Activated CD8-positive, alpha-beta T cell treated with anti-CD3 and anti-CD28 coated beads, Interleukin-2, amount 10 ng/mL, durations not matched to agents 7 days and 5 days (primary cell): ENCODE measurements at regions not wholly inside any gene's neighbourhood (a gene's known extent, or its start where the extent isn't known, plus 50 kb on each side); places are given as distances from the start of the nearest gene placed in this dataset.

ENCODE experiments used
- ATAC-seq: fragments of 150-1000 bp; cut with Tn5 transposase; one replicate; pipeline ENCODE4 v1.10.0; 2021; ENCODE audit warnings: moderate library complexity
- CTCF ChIA-PET: fragments of 350-600 bp; sonication (Branson Sonifier 250); formaldehyde crosslinking; loops from one replicate; lab custom pipeline; 2021; ENCODE audit warnings: antibody characterized with exemption; lab: Charles Lee
- POLR2A ChIA-PET: fragments of 350-600 bp; sonication (Branson Sonifier 250); formaldehyde crosslinking; loops from one replicate; lab custom pipeline; 2021; ENCODE audit warnings: antibody characterized with exemption; lab: Charles Lee
- DNase-seq: peaks from one replicate; pipeline ENCODE4 v3.0.0-alpha.2; 2020
- H3K27ac Mint-ChIP-seq: one replicate; pipeline ENCODE4 v1.8.0; 2021; ENCODE audit warnings: mild to moderate bottlenecking, mixed read lengths
- H3K27me3 Mint-ChIP-seq: one replicate; pipeline ENCODE4 v1.8.0; 2021; ENCODE audit warnings: low read depth, mixed read lengths
- H3K36me3 Mint-ChIP-seq: one replicate; pipeline ENCODE4 v1.8.0; 2021; ENCODE audit warnings: low read depth, mixed read lengths
- H3K4me1 Mint-ChIP-seq: one replicate; pipeline ENCODE4 v1.8.0; 2021; ENCODE audit warnings: low read depth, mixed read lengths
- H3K4me3 Mint-ChIP-seq: one replicate; pipeline ENCODE4 v1.8.0; 2021; ENCODE audit warnings: mild to moderate bottlenecking, mixed read lengths
- H3K9me3 Mint-ChIP-seq: one replicate; pipeline ENCODE4 v1.8.0; 2022; ENCODE audit warnings: mixed read lengths; ENCODE audit not compliant: insufficient read depth

DNA sequence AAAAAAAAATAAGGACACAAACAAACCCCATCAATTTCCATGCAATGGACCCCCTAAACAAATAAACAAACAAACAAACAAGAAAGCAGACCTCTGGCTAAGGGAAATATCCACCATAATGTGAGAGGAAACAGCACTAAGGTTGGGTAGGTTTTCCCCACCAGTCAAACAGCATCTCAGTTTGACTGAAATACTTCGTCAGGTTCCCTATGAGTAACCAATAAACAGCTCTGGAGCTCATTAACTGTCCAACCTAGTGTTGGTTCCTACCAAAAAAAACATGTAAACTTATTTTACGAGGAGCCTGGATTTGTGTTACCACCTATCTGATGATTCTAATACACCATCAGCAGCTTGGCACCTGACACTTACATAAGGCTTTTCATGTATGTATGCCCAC, 198.5 kb upstream of the TARS1 start:
- H3K9me3 Mint-ChIP-seq: no peaks in the 10 kb centered on the region
- POLR2A ChIA-PET: no interaction called here
- no peak for DNase-seq
- H3K4me1 Mint-ChIP-seq: peaks cover 25% of the 10 kb centered on the region
- no peaks in the 10 kb centered on the region for H3K27me3 Mint-ChIP-seq
- peak overlapping the region; percentile 5 for H3K4me3 Mint-ChIP-seq
- CTCF ChIA-PET: interaction anchor here (0.6 kb wide), 1 partner anchor 833 kb away, joined by 3 read pairs; no protein-coding TSS in a partner anchor
- peak overlapping the region; percentile 77 for H3K27ac Mint-ChIP-seq
- ATAC-seq: no peak
- no peaks in the 10 kb centered on the region for H3K36me3 Mint-ChIP-seq

DNA sequence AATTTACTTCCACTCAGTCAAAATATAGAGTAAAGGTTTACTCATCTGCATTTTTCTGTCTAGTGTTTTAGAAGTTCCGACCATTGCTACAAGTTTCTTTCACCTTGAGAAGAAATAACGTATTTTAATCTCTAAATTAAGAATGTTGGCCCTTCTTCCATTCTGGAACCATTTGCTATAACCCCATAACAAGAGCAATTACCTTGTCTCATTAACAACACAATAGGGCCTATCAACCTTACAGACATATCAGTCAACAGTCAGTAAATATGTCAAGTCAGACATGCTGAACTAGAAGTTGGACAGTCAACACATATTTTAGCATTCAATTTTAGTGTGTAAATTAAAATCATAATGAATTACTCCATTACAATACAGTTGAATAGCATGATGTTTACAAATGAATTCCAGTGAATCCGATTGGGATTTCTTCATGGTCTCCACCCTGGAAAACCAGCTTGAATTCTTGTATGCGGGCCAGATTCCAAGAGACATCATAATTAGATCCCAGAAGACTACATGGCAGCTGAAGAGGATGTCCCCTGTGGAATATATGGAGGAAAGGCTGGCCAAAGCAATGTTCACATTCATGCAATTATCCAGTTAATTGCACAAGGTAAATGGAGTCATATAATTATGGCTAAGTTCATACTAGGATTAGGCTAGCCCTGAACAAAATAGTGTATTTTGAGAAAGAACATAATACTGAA, 196.2 kb upstream of the TARS1 start:
- no peak overlapping the region for H3K4me3 Mint-ChIP-seq
- ATAC-seq: no peak
- no peaks in the 10 kb centered on the region for H3K27me3 Mint-ChIP-seq
- no peak overlapping the region for H3K27ac Mint-ChIP-seq
- no peak for DNase-seq
- no peaks in the 10 kb centered on the region for H3K9me3 Mint-ChIP-seq
- peaks cover 20% of the 10 kb centered on the region for H3K4me1 Mint-ChIP-seq
- ChIA-PET CTCF (no interaction called here), POLR2A (no interaction called here)
- H3K36me3 Mint-ChIP-seq: no peaks in the 10 kb centered on the region

DNA sequence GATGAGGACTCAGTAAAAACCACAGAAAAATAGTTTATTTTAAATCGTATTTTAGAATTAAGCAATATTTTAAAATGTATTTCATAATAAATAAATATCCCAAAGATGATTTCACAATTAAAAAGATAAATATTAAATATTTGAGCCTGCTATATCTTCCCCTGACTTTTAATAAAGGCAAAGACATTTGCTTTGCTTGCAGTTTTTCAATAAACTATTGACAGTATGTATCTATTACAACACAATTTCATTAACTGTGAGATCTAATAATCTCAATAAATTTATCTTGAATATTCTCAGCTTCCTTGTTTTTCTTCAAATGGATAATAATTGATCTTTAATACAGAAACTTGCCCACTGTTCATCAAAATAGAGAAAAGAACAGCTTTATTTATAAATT, 186.2 kb upstream of the TARS1 start:
- peaks cover 2% of the 10 kb centered on the region for H3K27me3 Mint-ChIP-seq
- H3K4me1 Mint-ChIP-seq: no peaks in the 10 kb centered on the region
- ATAC-seq (no peak), DNase-seq (no peak)
- no peaks in the 10 kb centered on the region for H3K36me3 Mint-ChIP-seq
- H3K9me3 Mint-ChIP-seq: no peaks in the 10 kb centered on the region
- H3K4me3 Mint-ChIP-seq: no peak overlapping the region
- H3K27ac Mint-ChIP-seq: no peak overlapping the region
- CTCF ChIA-PET: no interaction called here
- POLR2A ChIA-PET: no interaction called here

DNA sequence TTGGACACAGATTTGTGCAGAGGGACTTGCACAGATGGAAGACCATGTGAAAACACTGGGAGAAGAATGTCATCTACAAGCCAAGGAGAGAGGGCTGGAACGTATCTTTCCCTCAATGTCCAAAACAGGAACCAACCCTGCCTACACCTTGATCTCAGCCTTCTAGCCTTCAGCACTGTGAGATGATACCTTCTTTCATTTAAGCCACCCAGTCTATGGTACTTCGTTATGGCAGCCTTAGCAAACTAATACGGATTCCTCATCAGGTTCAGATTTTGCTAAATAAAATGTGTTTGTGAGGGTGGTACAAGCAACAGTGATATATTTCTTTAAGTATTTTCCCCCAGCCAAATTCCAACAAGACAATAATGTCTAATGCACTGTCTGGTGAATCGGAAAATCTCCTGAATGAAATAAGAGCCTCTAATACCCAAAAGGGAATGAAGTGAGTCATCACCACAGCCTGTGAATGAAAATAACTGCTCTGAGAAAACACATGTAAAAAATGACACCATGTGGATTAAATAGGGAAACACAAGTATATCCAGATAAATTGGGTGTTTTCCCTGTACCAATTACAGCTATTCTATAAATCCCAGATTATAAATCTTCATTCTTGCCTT, 182.8 kb upstream of the TARS1 start:
- Mint-ChIP-seq H3K9me3 (no peaks in the 10 kb centered on the region), H3K36me3 (no peaks in the 10 kb centered on the region), H3K27me3 (peaks cover 2% of the 10 kb centered on the region), H3K4me1 (no peaks in the 10 kb centered on the region), H3K27ac (no peak overlapping the region), H3K4me3 (no peak overlapping the region)
- CTCF ChIA-PET: no interaction called here
- no peak for DNase-seq
- ATAC-seq: no peak
- POLR2A ChIA-PET: no interaction called here

DNA sequence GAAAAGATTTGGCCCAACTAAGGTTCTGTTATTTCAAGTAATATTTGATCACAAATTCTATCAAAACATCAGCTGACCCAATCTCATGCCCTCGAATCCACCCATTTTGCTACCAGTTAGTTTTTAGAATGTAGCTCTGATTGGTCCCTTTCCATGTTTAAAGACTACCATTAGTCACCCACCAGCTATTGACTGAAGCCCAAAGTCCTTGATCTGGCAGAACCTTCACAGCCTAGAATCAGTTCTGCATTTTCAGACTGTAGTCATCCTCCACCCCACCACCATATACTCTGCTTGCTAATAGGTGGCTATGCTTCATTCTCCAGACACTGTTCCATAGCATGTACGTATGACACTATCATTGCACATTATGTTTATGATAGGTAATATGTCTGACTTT, 182.2 kb upstream of the TARS1 start:
- ChIA-PET CTCF (no interaction called here), POLR2A (no interaction called here)
- DNase-seq (no peak), ATAC-seq (no peak)
- H3K9me3 Mint-ChIP-seq: no peaks in the 10 kb centered on the region
- no peaks in the 10 kb centered on the region for H3K4me1 Mint-ChIP-seq
- no peak overlapping the region for H3K27ac Mint-ChIP-seq
- H3K36me3 Mint-ChIP-seq: no peaks in the 10 kb centered on the region
- H3K4me3 Mint-ChIP-seq: no peak overlapping the region
- peaks cover 2% of the 10 kb centered on the region for H3K27me3 Mint-ChIP-seq

DNA sequence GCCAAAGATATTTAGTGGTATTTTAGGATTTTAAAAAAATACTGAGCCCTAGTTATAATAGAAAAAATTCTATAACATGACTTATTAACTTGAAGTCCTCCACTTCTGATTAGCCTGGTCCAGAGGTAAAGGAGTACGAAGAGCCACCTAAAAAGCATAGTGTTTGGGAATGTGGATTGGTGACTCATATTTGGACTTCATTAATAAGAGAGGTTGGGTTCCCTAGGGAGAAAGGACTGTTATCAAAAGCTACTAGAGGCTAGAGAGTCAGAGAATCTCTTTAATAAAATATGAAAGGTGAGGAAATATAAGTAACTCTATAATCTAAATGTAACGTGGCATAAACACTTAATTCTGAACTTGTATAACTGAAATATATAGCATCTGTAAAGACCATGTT, 180.7 kb upstream of the TARS1 start:
- CTCF ChIA-PET: no interaction called here
- DNase-seq: no peak
- POLR2A ChIA-PET: no interaction called here
- H3K4me3 Mint-ChIP-seq: no peak overlapping the region
- peaks cover 2% of the 10 kb centered on the region for H3K27me3 Mint-ChIP-seq
- H3K9me3 Mint-ChIP-seq: no peaks in the 10 kb centered on the region
- ATAC-seq: no peak
- H3K4me1 Mint-ChIP-seq: no peaks in the 10 kb centered on the region
- H3K36me3 Mint-ChIP-seq: no peaks in the 10 kb centered on the region
- H3K27ac Mint-ChIP-seq: no peak overlapping the region

DNA sequence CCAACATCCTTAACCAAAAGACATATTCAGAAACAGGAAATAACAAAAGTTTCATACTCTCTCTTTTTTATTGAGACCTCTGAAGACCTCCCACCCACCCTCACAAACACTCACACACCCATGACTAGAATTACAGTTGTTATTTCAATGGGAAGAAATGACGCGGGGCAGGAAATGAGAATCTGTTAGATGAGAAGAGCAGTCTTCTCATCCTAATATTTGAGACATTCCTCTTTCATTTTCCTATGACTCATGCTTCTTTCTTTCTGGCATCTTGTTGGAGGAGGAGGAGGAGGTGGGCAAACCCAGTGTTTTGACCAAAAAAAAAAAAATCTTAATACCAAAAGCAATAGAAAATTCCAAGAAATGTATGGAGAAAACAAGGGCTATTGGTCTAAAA, 179.5 kb upstream of the TARS1 start:
- POLR2A ChIA-PET: no interaction called here
- Mint-ChIP-seq H3K27me3 (peaks cover 2% of the 10 kb centered on the region), H3K4me3 (no peak overlapping the region), H3K9me3 (no peaks in the 10 kb centered on the region), H3K36me3 (no peaks in the 10 kb centered on the region), H3K4me1 (no peaks in the 10 kb centered on the region), H3K27ac (no peak overlapping the region)
- DNase-seq (no peak), ATAC-seq (no peak)
- CTCF ChIA-PET: no interaction called here

DNA sequence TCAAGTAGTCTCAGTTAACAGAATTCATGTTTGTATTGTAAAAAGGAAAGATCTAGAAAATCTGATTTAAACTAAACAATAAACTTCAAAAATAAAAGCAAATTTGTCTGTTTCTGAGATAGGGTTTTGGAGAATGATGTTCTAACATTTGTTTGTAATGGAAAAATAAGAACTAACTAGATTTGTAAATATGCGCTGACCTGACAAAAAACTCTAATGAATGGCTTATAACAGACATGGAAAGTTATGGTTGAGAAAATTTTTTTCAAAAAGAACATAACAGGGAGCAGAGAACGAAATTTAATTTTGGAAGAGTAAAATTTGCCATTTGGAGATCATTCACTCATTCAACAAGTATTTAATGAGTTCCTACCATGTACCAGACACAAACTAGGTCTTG, 179.0 kb upstream of the TARS1 start:
- CTCF ChIA-PET: no interaction called here
- H3K27ac Mint-ChIP-seq: no peak overlapping the region

DNA sequence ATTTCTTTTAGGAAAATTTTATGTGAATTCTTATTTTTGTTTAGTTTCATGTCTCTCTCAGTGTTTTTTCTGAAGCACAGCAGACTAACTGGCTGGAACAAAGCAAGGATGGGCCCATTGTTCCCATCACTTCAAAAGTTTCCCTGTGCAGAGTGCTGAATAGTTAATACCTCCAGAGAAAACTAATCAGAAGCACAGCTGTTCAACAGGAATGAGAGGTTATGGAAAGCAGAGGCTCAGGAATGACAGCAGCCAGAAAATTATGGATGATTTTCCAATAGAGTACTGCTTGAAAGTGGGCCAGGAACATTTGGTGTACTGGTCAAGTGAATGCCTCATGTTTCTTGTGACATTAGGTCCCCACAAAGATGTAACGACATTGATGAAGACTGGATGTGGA, 173.0 kb upstream of the TARS1 start:
- Mint-ChIP-seq H3K27ac (no peak overlapping the region), H3K36me3 (no peaks in the 10 kb centered on the region), H3K4me1 (no peaks in the 10 kb centered on the region), H3K4me3 (no peak overlapping the region), H3K9me3 (no peaks in the 10 kb centered on the region), H3K27me3 (peaks cover 2% of the 10 kb centered on the region)
- ATAC-seq (no peak), DNase-seq (no peak)
- ChIA-PET POLR2A (no interaction called here), CTCF (no interaction called here)

More for the DNA sequence above, 179.0 kb upstream of the TARS1 start:
- no peaks in the 10 kb centered on the region for H3K4me1 Mint-ChIP-seq
- H3K27me3 Mint-ChIP-seq: peaks cover 2% of the 10 kb centered on the region
- POLR2A ChIA-PET: no interaction called here
- no peaks in the 10 kb centered on the region for H3K9me3 Mint-ChIP-seq
- no peak for ATAC-seq
- DNase-seq: no peak
- H3K4me3 Mint-ChIP-seq: no peak overlapping the region
- H3K36me3 Mint-ChIP-seq: no peaks in the 10 kb centered on the region

DNA sequence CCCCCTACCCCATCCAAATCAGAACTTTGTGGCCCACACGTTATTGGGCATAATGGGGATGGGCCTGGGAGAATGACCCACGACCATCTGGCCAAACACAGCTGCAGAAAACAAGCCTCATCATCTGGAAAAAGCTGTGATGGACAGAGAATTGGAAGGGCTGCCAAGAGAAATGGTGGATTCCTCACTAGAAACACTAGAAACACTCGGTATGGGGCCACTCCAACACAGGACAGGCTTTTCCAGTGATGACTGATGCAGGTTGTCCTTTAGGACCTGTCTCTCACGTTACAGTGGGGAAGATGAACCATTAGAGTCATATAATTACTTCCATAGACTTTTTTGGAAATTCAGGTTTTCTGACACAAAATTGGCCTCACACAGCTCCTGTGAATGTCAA, 172.4 kb upstream of the TARS1 start:
- POLR2A ChIA-PET: no interaction called here
- CTCF ChIA-PET: no interaction called here
- no peak for ATAC-seq

DNA sequence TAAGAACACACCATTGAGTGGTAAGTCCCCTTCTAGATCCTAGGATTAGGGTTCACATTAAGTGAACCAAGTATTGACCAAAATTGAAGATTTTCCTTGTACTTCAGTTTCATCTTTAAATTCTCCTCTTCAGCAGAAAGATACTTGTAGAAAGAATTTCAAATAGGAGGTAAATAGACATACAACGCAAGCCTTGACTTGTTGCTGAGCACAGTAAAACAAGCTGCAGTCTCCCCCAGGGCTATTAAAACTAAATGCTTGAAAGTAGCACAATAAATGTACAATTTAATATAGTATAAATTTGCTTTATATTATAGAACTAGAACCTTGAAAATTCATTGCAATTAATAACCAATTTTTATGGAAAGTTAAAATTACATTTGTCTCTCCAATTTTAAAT, 170.1 kb upstream of the TARS1 start:
- DNase-seq (no peak), ATAC-seq (no peak)
- Mint-ChIP-seq H3K9me3 (no peaks in the 10 kb centered on the region), H3K36me3 (no peaks in the 10 kb centered on the region), H3K4me3 (no peak overlapping the region), H3K27ac (no peak overlapping the region), H3K4me1 (no peaks in the 10 kb centered on the region), H3K27me3 (peaks cover 2% of the 10 kb centered on the region)
- CTCF ChIA-PET: no interaction called here
- POLR2A ChIA-PET: no interaction called here

More for the DNA sequence above, 172.4 kb upstream of the TARS1 start:
- H3K27me3 Mint-ChIP-seq: peaks cover 2% of the 10 kb centered on the region
- no peak overlapping the region for H3K4me3 Mint-ChIP-seq
- no peaks in the 10 kb centered on the region for H3K9me3 Mint-ChIP-seq
- H3K4me1 Mint-ChIP-seq: no peaks in the 10 kb centered on the region
- DNase-seq: no peak
- no peak overlapping the region for H3K27ac Mint-ChIP-seq
- H3K36me3 Mint-ChIP-seq: no peaks in the 10 kb centered on the region

DNA sequence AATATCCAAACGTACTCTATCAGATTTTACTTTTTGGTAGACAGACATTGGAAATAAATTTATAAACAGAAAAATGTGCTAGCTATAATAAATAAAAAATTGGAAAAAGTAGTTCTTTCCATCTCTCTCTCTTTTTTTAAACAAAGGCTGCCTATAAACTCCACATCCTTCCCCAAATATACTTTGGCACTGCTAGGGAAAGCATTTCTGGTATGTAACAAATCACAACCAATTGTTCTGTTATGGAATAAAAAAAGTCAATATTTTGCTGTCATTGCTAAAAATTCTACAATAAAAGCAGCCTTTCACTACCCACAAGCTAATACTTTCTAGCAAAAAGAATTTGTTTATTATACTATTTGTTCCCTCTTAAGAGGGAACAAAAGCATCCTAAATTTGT, 169.2 kb upstream of the TARS1 start:
- Mint-ChIP-seq H3K27me3 (peaks cover 2% of the 10 kb centered on the region), H3K9me3 (no peaks in the 10 kb centered on the region), H3K4me1 (no peaks in the 10 kb centered on the region), H3K4me3 (no peak overlapping the region), H3K27ac (no peak overlapping the region), H3K36me3 (no peaks in the 10 kb centered on the region)
- no peak for ATAC-seq
- CTCF ChIA-PET: no interaction called here
- DNase-seq: no peak
- POLR2A ChIA-PET: no interaction called here
